ENCODE measurements at regions not wholly inside any gene's neighbourhood (a gene's known extent, or its start where the extent isn't known, plus 50 kb on each side); places are given as distances from the start of the nearest gene placed in this dataset.
A peak's percentile ranks its signal among the peaks of the same experiment; 100 is the strongest.
"Not testable (repeated sequence)": the region's sequence is repeated elsewhere in the genome, so short reads cannot be mapped to it uniquely, and the experiment has no call there.

- DNase-seq (ENCODE audit: low read depth): no peak
Observed at GRCh38 chr4:22573198-22573597, 57.3 kb upstream of the ADGRA3 start.

GRCh38 chr4:22573641-22574040, 57.8 kb upstream of the ADGRA3 start:
- no peak for DNase-seq (ENCODE audit: low read depth)

- DNase-seq (ENCODE audit: low read depth): no peak
Observed at GRCh38 chr4:22574424-22574823, 58.6 kb upstream of the ADGRA3 start.

GRCh38 chr4:22574880-22575279, 59.0 kb upstream of the ADGRA3 start:
- no peak for DNase-seq (ENCODE audit: low read depth)

GRCh38 chr4:22587253-22587652, 71.4 kb upstream of the ADGRA3 start:
- DNase-seq (ENCODE audit: low read depth): no peak

GRCh38 chr4:22593933-22594332, 78.1 kb upstream of the ADGRA3 start:
- no peak for DNase-seq (ENCODE audit: low read depth)

GRCh38 chr4:22595684-22596083, 79.8 kb upstream of the ADGRA3 start:
- DNase-seq (ENCODE audit: low read depth): no peak

- DNase-seq (ENCODE audit: low read depth): no peak
Observed at GRCh38 chr4:22596409-22596808, 80.5 kb upstream of the ADGRA3 start.

GRCh38 chr4:22597471-22597870, 81.6 kb upstream of the ADGRA3 start:
- DNase-seq (ENCODE audit: low read depth): no peak

GRCh38 chr4:22598113-22599047, 82.5 kb upstream of the ADGRA3 start:
- DNase-seq (ENCODE audit: low read depth): not testable (repeated sequence)

GRCh38 chr4:22599228-22599928, 83.5 kb upstream of the ADGRA3 start:
- DNase-seq (ENCODE audit: low read depth): not testable (repeated sequence)

- not testable (repeated sequence) for DNase-seq (ENCODE audit: low read depth)
Observed at GRCh38 chr4:22599929-22600432, 84.1 kb upstream of the ADGRA3 start.

GRCh38 chr4:22601638-22602037, 85.8 kb upstream of the ADGRA3 start:
- not testable (repeated sequence) for DNase-seq (ENCODE audit: low read depth)

- peak; percentile 42 for DNase-seq (ENCODE audit: low read depth)
Observed at GRCh38 chr4:22607382-22607781, 85.4 kb upstream of the GBA3 start.

GRCh38 chr4:22609951-22610525, 82.7 kb upstream of the GBA3 start:
- DNase-seq (ENCODE audit: low read depth): peak; percentile 8

- DNase-seq (ENCODE audit: low read depth): no peak
Observed at GRCh38 chr4:22614114-22614513, 78.6 kb upstream of the GBA3 start.

GRCh38 chr4:22616516-22616915, 76.2 kb upstream of the GBA3 start:
- DNase-seq (ENCODE audit: low read depth): no peak

- not testable (repeated sequence) for DNase-seq (ENCODE audit: low read depth)
Observed at GRCh38 chr4:22620144-22620543, 72.6 kb upstream of the GBA3 start.

- not testable (repeated sequence) for DNase-seq (ENCODE audit: low read depth)
Observed at GRCh38 chr4:22621970-22622369, 70.8 kb upstream of the GBA3 start.

GRCh38 chr4:22624002-22624401, 68.7 kb upstream of the GBA3 start:
- not testable (repeated sequence) for DNase-seq (ENCODE audit: low read depth)

- peak; percentile 16 for DNase-seq (ENCODE audit: low read depth)
Observed at GRCh38 chr4:22625311-22625710, 67.4 kb upstream of the GBA3 start.

- DNase-seq (ENCODE audit: low read depth): not testable (repeated sequence)
Observed at GRCh38 chr4:22627851-22628250, 64.9 kb upstream of the GBA3 start.

Measured in EH (cell line).